ENCODE measurements at regions not wholly inside any gene's neighbourhood (a gene's known extent, or its start where the extent isn't known, plus 50 kb on each side); places are given as distances from the start of the nearest gene placed in this dataset.

- FAIRE-seq (no peak), ATAC-seq (no peak), DNase-seq (ENCODE audit: low spot score) (no peak)
- in situ Hi-C loops (cut with HindIII; ENCODE audit: extremely low pct_ligation_motif_present, low pct_unique_long_range_greater_than_20kb) (no loop called here), intact Hi-C loops (cut with micrococcal nuclease; ENCODE audit: unreplicated experiment) (no loop called here)
- Histone ChIP-seq H2AFZ (ENCODE audit: low read length) (no peak overlapping the region), H3K9ac (ENCODE audit: insufficient read depth, low read depth, low read length) (no peak overlapping the region), H3K4me1 (ENCODE audit: insufficient read depth, low read length) (no peaks in the 10 kb centered on the region), H3K27ac (ENCODE audit: extremely low read length, insufficient read depth, low read length) (no peak overlapping the region), H4K20me1 (ENCODE audit: insufficient read depth, low read length) (no peaks in the 10 kb centered on the region), H3K36me3 (replicated peaks in 1 of 2; ENCODE audit: control insufficient read depth in 1 of 2, insufficient read depth in 2 of 2, low read length in 2 of 2) (no peaks in the 10 kb centered on the region), H3K27me3 (ENCODE audit: control insufficient read depth in 1 of 2, insufficient read depth in 2 of 2, low read length in 2 of 2) (peaks cover 0 to 16% of the 10 kb centered on the region in 2 experiments; a peak in 2 of 5 replicates), H3K79me2 (ENCODE audit: insufficient read depth, low read length) (no peaks in the 10 kb centered on the region), H3K9me3 (ENCODE audit: low read length) (no peaks in the 10 kb centered on the region), H3K4me2 (ENCODE audit: low read depth, low read length) (no peak overlapping the region), H3K4me3 (replicated peaks in 1 of 3; ENCODE audit: insufficient read depth in 1 of 3, low read depth in 2 of 3, low read length in 3 of 3) (no peak overlapping the region)
- no peak for TF ChIP-seq ZNF616 (CRISPR knock-in tag; IDR thresholded peaks at IDR 0.05; ENCODE audit: low read depth)
- TF ChIP-seq NR2F1 (CRISPR knock-in tag; IDR thresholded peaks at IDR 0.05) = no peak
- TF ChIP-seq KDM4B (CRISPR knock-in tag; IDR thresholded peaks at IDR 0.05) = no peak
- no peak for TF ChIP-seq RFXAP (CRISPR knock-in tag; IDR thresholded peaks at IDR 0.05; ENCODE audit: borderline replicate concordance)
- no peak for TF ChIP-seq PTBP1 (IDR thresholded peaks at IDR 0.05; ENCODE audit: low read depth, low read length, poor library complexity, severe bottlenecking)
- TF ChIP-seq SCMH1 (CRISPR knock-in tag; IDR thresholded peaks at IDR 0.05; ENCODE audit: borderline replicate concordance) = no peak
- no peak for TF ChIP-seq CAMTA2 (CRISPR knock-in tag; IDR thresholded peaks at IDR 0.05; ENCODE audit: borderline replicate concordance)
- no peak for TF ChIP-seq KDM2A (CRISPR knock-in tag; IDR thresholded peaks at IDR 0.05; ENCODE audit: borderline replicate concordance, low read depth)
- TF ChIP-seq AHDC1 (CRISPR knock-in tag; IDR thresholded peaks at IDR 0.05; ENCODE audit: borderline replicate concordance) = no peak
- no peak for TF ChIP-seq HNRNPH1 (optimal IDR thresholded peaks at IDR 0.05; ENCODE audit: low read depth, low read length)
- TF ChIP-seq YY1 (IDR thresholded peaks at IDR 0.05; ENCODE audit: insufficient read depth, insufficient replicate concordance, low read depth, low read length) = no peak
- no peak for TF ChIP-seq ZNF234 (CRISPR knock-in tag; conservative IDR thresholded peaks at IDR 0.05)
- TF ChIP-seq ZNF713 (CRISPR knock-in tag; IDR thresholded peaks at IDR 0.05) = no peak
- TF ChIP-seq FOSL2 (CRISPR knock-in tag; IDR thresholded peaks at IDR 0.05) = no peak
- no peak for TF ChIP-seq ZNF597 (CRISPR knock-in tag; IDR thresholded peaks at IDR 0.05)
- no peak for TF ChIP-seq THAP7 (CRISPR knock-in tag; IDR thresholded peaks at IDR 0.05)
- TF ChIP-seq ELF3 (CRISPR knock-in tag; IDR thresholded peaks at IDR 0.05) = no peak
- TF ChIP-seq, protein P1, sequence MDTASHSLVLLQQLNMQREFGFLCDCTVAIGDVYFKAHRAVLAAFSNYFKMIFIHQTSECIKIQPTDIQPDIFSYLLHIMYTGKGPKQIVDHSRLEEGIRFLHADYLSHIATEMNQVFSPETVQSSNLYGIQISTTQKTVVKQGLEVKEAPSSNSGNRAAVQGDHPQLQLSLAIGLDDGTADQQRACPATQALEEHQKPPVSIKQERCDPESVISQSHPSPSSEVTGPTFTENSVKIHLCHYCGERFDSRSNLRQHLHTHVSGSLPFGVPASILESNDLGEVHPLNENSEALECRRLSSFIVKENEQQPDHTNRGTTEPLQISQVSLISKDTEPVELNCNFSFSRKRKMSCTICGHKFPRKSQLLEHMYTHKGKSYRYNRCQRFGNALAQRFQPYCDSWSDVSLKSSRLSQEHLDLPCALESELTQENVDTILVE (CRISPR knock-in tag; IDR thresholded peaks at IDR 0.05) = no peak
- TF ChIP-seq RFXANK (CRISPR knock-in tag; IDR thresholded peaks at IDR 0.05) = no peak
- BruUV-seq (replicated peaks) = no TSS peak
- 10% methylated on average over 3 of the region's 3 CpGs for WGBS (ENCODE audit: low lambda C conversion rate)
- ChIA-PET POLR2A (no interaction called here), CTCF (ENCODE audit: low intra/inter-chr PET ratio, low total read pairs) (no interaction called here)
Measured at GRCh38 chr2:4091869-4092268, 388.5 kb downstream of the DCDC2C start.
